CD4-positive, alpha-beta memory T cell (primary cell): ENCODE measurements at regions not wholly inside any gene's neighbourhood (a gene's known extent, or its start where the extent isn't known, plus 50 kb on each side); places are given as distances from the start of the nearest gene placed in this dataset.

Experiments
- CTCF ChIA-PET: fragments of 350-600 bp; sonication (Branson Sonifier 250); formaldehyde crosslinking; loops from one replicate; lab custom pipeline; 2021; ENCODE audit warnings: inconsistent platforms; ENCODE audit not compliant: partially characterized antibody; lab: Charles Lee
- POLR2A ChIA-PET: fragments of 350-600 bp; sonication (Branson Sonifier 250); formaldehyde crosslinking; loops from one replicate; lab custom pipeline; 2021; ENCODE audit not compliant: partially characterized antibody; lab: Charles Lee
- DNase-seq, 5 donors: peaks; one replicate each; pipeline versions ENCODE4 v3.0.0 to v3.0.0-alpha.2; 2020 to 2022; ENCODE audit warnings: mixed read lengths in 1 of 5
- H3K27ac ChIP-seq: one replicate; pipeline ENCODE4 v1.7.0; 2013; ENCODE audit warnings: low read depth, low read length
- H3K27me3 ChIP-seq: 2 replicates; pipeline ENCODE4 v1.7.0; 2013; ENCODE audit warnings: mild to moderate bottlenecking, low read length, moderate library complexity; ENCODE audit not compliant: insufficient read depth
- H3K36me3 ChIP-seq: 2 replicates; pipeline ENCODE4 v1.7.0; 2013; ENCODE audit warnings: mild to moderate bottlenecking, low read length, moderate library complexity; ENCODE audit not compliant: insufficient read depth
- H3K4me1 ChIP-seq: 2 replicates; pipeline ENCODE4 v1.7.0; 2013; ENCODE audit warnings: mild to moderate bottlenecking, low read length, moderate library complexity; ENCODE audit not compliant: insufficient read depth
- H3K4me3 ChIP-seq, 2 donors: one replicate each; pipeline ENCODE4 v1.7.0; 2013; ENCODE audit warnings: low read length in 2 of 2, mild to moderate bottlenecking in 1 of 2
- H3K9me3 ChIP-seq, 2 donors: one replicate each; pipeline ENCODE4 v1.7.0; 2013; ENCODE audit warnings: low read length in 2 of 2, control low read depth in 1 of 2; ENCODE audit not compliant: control insufficient read depth in 1 of 2
- H3K27ac Mint-ChIP-seq, 7 donors: one replicate each; pipeline ENCODE4 v1.8.0; 2020 to 2021; ENCODE audit warnings: mixed read lengths in 7 of 7, mild to moderate bottlenecking in 6 of 7, inconsistent platforms in 3 of 7, moderate library complexity in 3 of 7
- H3K27me3 Mint-ChIP-seq, 2 donors: one replicate each; pipeline ENCODE4 v1.8.0; 2020 to 2021; ENCODE audit warnings: mixed read lengths in 2 of 2
- H3K36me3 Mint-ChIP-seq, 2 donors: one replicate each; pipeline ENCODE4 v1.8.0; 2020 to 2021; ENCODE audit warnings: mixed read lengths in 2 of 2, inconsistent platforms in 1 of 2, mild to moderate bottlenecking in 1 of 2
- H3K4me1 Mint-ChIP-seq, 4 donors: one replicate each; pipeline ENCODE4 v1.8.0; 2020 to 2021; ENCODE audit warnings: mixed read lengths in 4 of 4, mild to moderate bottlenecking in 1 of 4
- H3K4me3 Mint-ChIP-seq, 8 donors: one replicate each; pipeline ENCODE4 v1.8.0; 2020 to 2021; ENCODE audit warnings: mixed read lengths in 8 of 8, mild to moderate bottlenecking in 7 of 8, moderate library complexity in 6 of 8, inconsistent platforms in 3 of 8
- H3K9me3 Mint-ChIP-seq, 8 donors: one replicate each; pipeline ENCODE4 v1.8.0; 2020 to 2021; ENCODE audit warnings: mixed read lengths in 8 of 8, mild to moderate bottlenecking in 5 of 8, inconsistent platforms in 3 of 8, moderate library complexity in 1 of 8
- intact Hi-C: fragments of 100-400 bp; cut with micrococcal nuclease; formaldehyde crosslinking; loops from one replicate; pipeline ENCODE4 v1.15.1; 2023

DNA sequence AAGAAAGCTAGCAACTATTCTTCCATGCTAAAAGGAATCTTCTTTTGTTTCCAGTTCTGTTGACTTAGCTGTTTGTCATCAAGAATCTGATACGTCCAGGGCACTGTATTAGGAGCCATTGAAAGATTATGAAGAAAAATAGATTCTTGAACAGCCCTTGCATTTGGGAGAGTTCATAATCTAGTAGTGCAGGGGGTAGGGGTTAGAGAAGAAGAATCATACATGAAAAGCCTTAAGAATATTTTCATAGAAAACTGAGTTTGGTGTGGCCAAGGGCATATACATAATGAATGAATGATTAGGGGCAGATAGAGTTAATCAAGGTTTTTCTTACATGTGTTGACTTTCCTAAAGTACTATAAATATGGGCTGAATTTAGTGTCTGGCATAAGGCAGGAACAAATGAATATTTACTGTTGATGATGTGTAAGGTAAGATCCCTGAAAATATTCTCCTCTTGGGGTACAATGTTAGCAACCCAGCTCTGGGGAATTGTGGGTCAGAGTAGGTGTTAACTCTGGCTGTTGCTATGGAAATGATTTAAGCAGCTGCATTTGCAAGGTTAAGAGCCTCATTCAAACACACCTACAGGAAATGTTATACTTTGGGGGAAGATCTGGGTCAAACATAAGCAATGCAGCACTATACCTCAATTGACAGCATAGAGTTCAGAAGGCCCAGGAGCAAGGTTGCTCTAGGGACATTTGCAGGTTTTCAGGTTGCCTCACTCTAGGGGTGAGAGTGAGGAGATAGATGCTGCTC is 667.3 kb upstream of the CITED2 start:
- Mint-ChIP-seq H3K4me1 (no peaks in the 10 kb centered on the region), H3K4me3 (no peak overlapping the region), H3K27ac (no peak overlapping the region), H3K36me3 (no peaks in the 10 kb centered on the region), H3K27me3 (peaks cover 0 to 2% of the 10 kb centered on the region in 2 donors), H3K9me3 (peaks cover 0 to 3% (median 0%) of the 10 kb centered on the region in 8 donors)
- intact Hi-C loops = no loop called here
- CTCF ChIA-PET = no interaction called here
- Histone ChIP-seq H3K4me3 (no peak overlapping the region), H3K27me3 (no peaks in the 10 kb centered on the region), H3K36me3 (no peaks in the 10 kb centered on the region), H3K4me1 (no peaks in the 10 kb centered on the region), H3K9me3 (no peaks in the 10 kb centered on the region), H3K27ac (no peak overlapping the region)
- POLR2A ChIA-PET = no interaction called here
- no peak for DNase-seq

- peaks cover 0 to 2% of the 10 kb centered on the region in 2 donors for H3K27me3 Mint-ChIP-seq
- no peaks in the 10 kb centered on the region for H3K27me3 ChIP-seq
- intact Hi-C loops = no loop called here
- POLR2A ChIA-PET = no interaction called here
- peaks cover 0 to 4% (median 0%) of the 10 kb centered on the region in 8 donors for H3K9me3 Mint-ChIP-seq
- H3K36me3 ChIP-seq = no peaks in the 10 kb centered on the region
- no peaks in the 10 kb centered on the region for H3K36me3 Mint-ChIP-seq
- H3K9me3 ChIP-seq = no peaks in the 10 kb centered on the region
- no peaks in the 10 kb centered on the region for H3K4me1 Mint-ChIP-seq
- DNase-seq = no peak
- CTCF ChIA-PET = no interaction called here
- no peak overlapping the region for H3K4me3 ChIP-seq
- no peak overlapping the region for H3K4me3 Mint-ChIP-seq
- no peak overlapping the region for H3K27ac ChIP-seq
- H3K4me1 ChIP-seq = no peaks in the 10 kb centered on the region
- no peak overlapping the region for H3K27ac Mint-ChIP-seq
These were observed 666.6 kb upstream of the CITED2 start for GRCh38 chr6:140041056-140041455.

- Histone ChIP-seq H3K4me1 (no peaks in the 10 kb centered on the region), H3K27me3 (no peaks in the 10 kb centered on the region), H3K27ac (no peak overlapping the region), H3K4me3 (no peak overlapping the region), H3K9me3 (no peaks in the 10 kb centered on the region), H3K36me3 (no peaks in the 10 kb centered on the region)
- H3K27me3 Mint-ChIP-seq = no peaks in the 10 kb centered on the region
- H3K4me3 Mint-ChIP-seq = no peak overlapping the region
- ChIA-PET CTCF (no interaction called here), POLR2A (no interaction called here)
- H3K36me3 Mint-ChIP-seq = no peaks in the 10 kb centered on the region
- peaks cover 0 to 5% (median 0%) of the 10 kb centered on the region in 8 donors for H3K9me3 Mint-ChIP-seq
- DNase-seq = no peak
- no peaks in the 10 kb centered on the region for H3K4me1 Mint-ChIP-seq
- intact Hi-C loops = no loop called here
- no peak overlapping the region for H3K27ac Mint-ChIP-seq
These were observed 665.9 kb upstream of the CITED2 start for GRCh38 chr6:140040396-140040795.

GRCh38 chr6:140039364-140039763 is 664.9 kb upstream of the CITED2 start:
- Histone ChIP-seq H3K36me3 (no peaks in the 10 kb centered on the region), H3K4me3 (no peak overlapping the region), H3K27me3 (no peaks in the 10 kb centered on the region), H3K27ac (no peak overlapping the region), H3K4me1 (no peaks in the 10 kb centered on the region), H3K9me3 (no peaks in the 10 kb centered on the region)
- intact Hi-C loops = no loop called here
- Mint-ChIP-seq H3K27me3 (no peaks in the 10 kb centered on the region), H3K27ac (no peak overlapping the region), H3K36me3 (no peaks in the 10 kb centered on the region), H3K4me1 (no peaks in the 10 kb centered on the region), H3K4me3 (no peak overlapping the region), H3K9me3 (peaks cover 0 to 5% (median 0%) of the 10 kb centered on the region in 8 donors)
- POLR2A ChIA-PET = no interaction called here
- DNase-seq = no peak
- CTCF ChIA-PET = no interaction called here

DNA sequence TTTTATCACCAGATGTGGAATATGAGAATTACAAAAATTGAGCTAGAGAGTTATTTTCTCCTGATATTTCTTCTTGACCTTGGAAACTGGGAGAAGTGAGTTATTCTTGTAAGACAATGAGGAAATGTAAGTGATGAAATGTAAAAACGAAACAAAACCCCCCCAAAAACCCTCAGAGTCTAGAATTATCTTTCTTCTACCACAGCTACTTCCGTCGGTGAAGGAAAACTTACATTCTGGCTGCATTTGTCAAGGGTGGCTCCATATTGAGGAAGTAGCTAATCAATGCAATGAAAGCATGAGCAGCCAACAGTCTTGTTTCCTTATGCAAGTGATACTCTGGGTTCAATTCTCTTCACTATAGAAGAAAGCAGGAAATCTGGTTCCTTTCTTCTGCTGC is 661.7 kb upstream of the CITED2 start:
- intact Hi-C loops = no loop called here
- Histone ChIP-seq H3K4me3 (no peak overlapping the region), H3K27ac (no peak overlapping the region), H3K27me3 (no peaks in the 10 kb centered on the region), H3K4me1 (no peaks in the 10 kb centered on the region), H3K36me3 (no peaks in the 10 kb centered on the region), H3K9me3 (no peaks in the 10 kb centered on the region)
- no peak overlapping the region for H3K4me3 Mint-ChIP-seq
- H3K36me3 Mint-ChIP-seq = no peaks in the 10 kb centered on the region
- POLR2A ChIA-PET = no interaction called here
- CTCF ChIA-PET = no interaction called here
- H3K4me1 Mint-ChIP-seq = no peaks in the 10 kb centered on the region
- peaks cover 0 to 7% (median 0%) of the 10 kb centered on the region in 8 donors for H3K9me3 Mint-ChIP-seq
- DNase-seq = no peak
- H3K27ac Mint-ChIP-seq = no peak overlapping the region
- peaks cover 0 to 1% of the 10 kb centered on the region in 2 donors for H3K27me3 Mint-ChIP-seq

GRCh38 chr6:140032189-140032588 is 657.7 kb upstream of the CITED2 start:
- no peaks in the 10 kb centered on the region for H3K27me3 ChIP-seq
- no peak overlapping the region for H3K27ac Mint-ChIP-seq
- intact Hi-C loops = no loop called here
- peaks cover 7 to 10% of the 10 kb centered on the region in 2 donors for H3K27me3 Mint-ChIP-seq
- H3K4me3 Mint-ChIP-seq = no peak overlapping the region
- H3K9me3 ChIP-seq = no peaks in the 10 kb centered on the region
- H3K36me3 ChIP-seq = no peaks in the 10 kb centered on the region
- H3K4me3 ChIP-seq = no peak overlapping the region
- H3K36me3 Mint-ChIP-seq = no peaks in the 10 kb centered on the region
- no peaks in the 10 kb centered on the region for H3K4me1 Mint-ChIP-seq
- DNase-seq = no peak
- H3K9me3 Mint-ChIP-seq = peaks cover 0 to 16% (median 5%) of the 10 kb centered on the region in 8 donors
- ChIA-PET CTCF (no interaction called here), POLR2A (no interaction called here)
- no peaks in the 10 kb centered on the region for H3K4me1 ChIP-seq
- H3K27ac ChIP-seq = no peak overlapping the region

GRCh38 chr6:140029551-140029950 is 655.1 kb upstream of the CITED2 start:
- ChIA-PET POLR2A (no interaction called here), CTCF (no interaction called here)
- Histone ChIP-seq H3K27ac (no peak overlapping the region), H3K27me3 (no peaks in the 10 kb centered on the region), H3K4me1 (no peaks in the 10 kb centered on the region), H3K9me3 (no peaks in the 10 kb centered on the region), H3K36me3 (no peaks in the 10 kb centered on the region), H3K4me3 (no peak overlapping the region)
- Mint-ChIP-seq H3K36me3 (no peaks in the 10 kb centered on the region), H3K4me3 (no peak overlapping the region), H3K27ac (no peak overlapping the region), H3K27me3 (peaks cover 8 to 11% of the 10 kb centered on the region in 2 donors), H3K9me3 (peaks cover 0 to 14% (median 4%) of the 10 kb centered on the region in 8 donors), H3K4me1 (no peaks in the 10 kb centered on the region)
- intact Hi-C loops = no loop called here
- no peak for DNase-seq
